CD4-positive, alpha-beta memory T cell (primary cell): ENCODE measurements at regions not wholly inside any gene's neighbourhood (a gene's known extent, or its start where the extent isn't known, plus 50 kb on each side); places are given as distances from the start of the nearest gene placed in this dataset.
"Not testable (repeated sequence)": the region's sequence is repeated elsewhere in the genome, so short reads cannot be mapped to it uniquely, and the experiment has no call there.

Source experiments
- CTCF ChIA-PET: fragments of 350-600 bp; sonication (Branson Sonifier 250); formaldehyde crosslinking; loops from one replicate; lab custom pipeline; 2021; ENCODE audit warnings: inconsistent platforms; ENCODE audit not compliant: partially characterized antibody; lab: Charles Lee
- POLR2A ChIA-PET: fragments of 350-600 bp; sonication (Branson Sonifier 250); formaldehyde crosslinking; loops from one replicate; lab custom pipeline; 2021; ENCODE audit not compliant: partially characterized antibody; lab: Charles Lee
- DNase-seq, 5 donors: peaks; one replicate each; pipeline versions ENCODE4 v3.0.0 to v3.0.0-alpha.2; 2020 to 2022; ENCODE audit warnings: mixed read lengths in 1 of 5
- H3K27ac ChIP-seq: one replicate; pipeline ENCODE4 v1.7.0; 2013; ENCODE audit warnings: low read depth, low read length
- H3K27me3 ChIP-seq: 2 replicates; pipeline ENCODE4 v1.7.0; 2013; ENCODE audit warnings: mild to moderate bottlenecking, low read length, moderate library complexity; ENCODE audit not compliant: insufficient read depth
- H3K36me3 ChIP-seq: 2 replicates; pipeline ENCODE4 v1.7.0; 2013; ENCODE audit warnings: mild to moderate bottlenecking, low read length, moderate library complexity; ENCODE audit not compliant: insufficient read depth
- H3K4me1 ChIP-seq: 2 replicates; pipeline ENCODE4 v1.7.0; 2013; ENCODE audit warnings: mild to moderate bottlenecking, low read length, moderate library complexity; ENCODE audit not compliant: insufficient read depth
- H3K4me3 ChIP-seq, 2 donors: one replicate each; pipeline ENCODE4 v1.7.0; 2013; ENCODE audit warnings: low read length in 2 of 2, mild to moderate bottlenecking in 1 of 2
- H3K9me3 ChIP-seq, 2 donors: one replicate each; pipeline ENCODE4 v1.7.0; 2013; ENCODE audit warnings: low read length in 2 of 2, control low read depth in 1 of 2; ENCODE audit not compliant: control insufficient read depth in 1 of 2
- H3K27ac Mint-ChIP-seq, 7 donors: one replicate each; pipeline ENCODE4 v1.8.0; 2020 to 2021; ENCODE audit warnings: mixed read lengths in 7 of 7, mild to moderate bottlenecking in 6 of 7, inconsistent platforms in 3 of 7, moderate library complexity in 3 of 7
- H3K27me3 Mint-ChIP-seq, 2 donors: one replicate each; pipeline ENCODE4 v1.8.0; 2020 to 2021; ENCODE audit warnings: mixed read lengths in 2 of 2
- H3K36me3 Mint-ChIP-seq, 2 donors: one replicate each; pipeline ENCODE4 v1.8.0; 2020 to 2021; ENCODE audit warnings: mixed read lengths in 2 of 2, inconsistent platforms in 1 of 2, mild to moderate bottlenecking in 1 of 2
- H3K4me1 Mint-ChIP-seq, 4 donors: one replicate each; pipeline ENCODE4 v1.8.0; 2020 to 2021; ENCODE audit warnings: mixed read lengths in 4 of 4, mild to moderate bottlenecking in 1 of 4
- H3K4me3 Mint-ChIP-seq, 8 donors: one replicate each; pipeline ENCODE4 v1.8.0; 2020 to 2021; ENCODE audit warnings: mixed read lengths in 8 of 8, mild to moderate bottlenecking in 7 of 8, moderate library complexity in 6 of 8, inconsistent platforms in 3 of 8
- H3K9me3 Mint-ChIP-seq, 8 donors: one replicate each; pipeline ENCODE4 v1.8.0; 2020 to 2021; ENCODE audit warnings: mixed read lengths in 8 of 8, mild to moderate bottlenecking in 5 of 8, inconsistent platforms in 3 of 8, moderate library complexity in 1 of 8
- intact Hi-C: fragments of 100-400 bp; cut with micrococcal nuclease; formaldehyde crosslinking; loops from one replicate; pipeline ENCODE4 v1.15.1; 2023

DNA sequence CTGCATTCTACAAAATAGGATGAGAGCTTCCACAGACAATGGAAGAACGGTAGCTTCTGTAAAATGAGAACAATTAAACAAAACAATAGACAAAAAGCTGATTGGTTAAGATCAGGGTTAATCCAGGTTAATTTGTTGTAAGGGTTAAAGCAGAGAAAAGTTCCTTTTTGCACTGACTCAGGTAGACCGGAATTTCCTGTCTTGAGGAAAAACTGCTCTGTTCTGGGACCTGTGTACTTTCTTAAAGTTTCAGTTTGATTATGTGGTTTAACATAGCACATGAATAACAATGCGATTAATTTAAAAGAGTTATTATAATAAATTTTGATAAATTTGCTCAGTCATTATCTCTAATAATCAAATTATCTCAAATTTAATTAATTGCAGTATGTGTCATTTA, 86.5 kb upstream of the ZNF658 start:
- H3K4me1 ChIP-seq, H3K4me1 Mint-ChIP-seq, H3K27me3 Mint-ChIP-seq, H3K4me3 Mint-ChIP-seq, H3K27ac Mint-ChIP-seq, H3K9me3 ChIP-seq, intact Hi-C loops, H3K27ac ChIP-seq, CTCF ChIA-PET, POLR2A ChIA-PET, H3K4me3 ChIP-seq, DNase-seq, H3K27me3 ChIP-seq, H3K36me3 Mint-ChIP-seq, H3K9me3 Mint-ChIP-seq, H3K36me3 ChIP-seq: not testable (repeated sequence)

GRCh38 chr9:66819510-66819909, 81.0 kb upstream of the ZNF658 start:
- H3K9me3 ChIP-seq, H3K36me3 ChIP-seq, H3K4me3 Mint-ChIP-seq, H3K4me1 Mint-ChIP-seq, intact Hi-C loops, H3K27ac Mint-ChIP-seq, H3K4me1 ChIP-seq, DNase-seq, H3K4me3 ChIP-seq, H3K27me3 Mint-ChIP-seq, H3K27ac ChIP-seq, POLR2A ChIA-PET, H3K9me3 Mint-ChIP-seq, CTCF ChIA-PET, H3K27me3 ChIP-seq, H3K36me3 Mint-ChIP-seq: not testable (repeated sequence)

GRCh38 chr9:66820014-66820660, 80.4 kb upstream of the ZNF658 start:
- intact Hi-C loops, H3K27me3 ChIP-seq, H3K4me1 ChIP-seq, H3K36me3 Mint-ChIP-seq, H3K27ac Mint-ChIP-seq, H3K27me3 Mint-ChIP-seq, H3K9me3 ChIP-seq, H3K27ac ChIP-seq, DNase-seq, H3K36me3 ChIP-seq, CTCF ChIA-PET, H3K4me1 Mint-ChIP-seq, H3K4me3 Mint-ChIP-seq, POLR2A ChIA-PET, H3K4me3 ChIP-seq, H3K9me3 Mint-ChIP-seq: not testable (repeated sequence)

GRCh38 chr9:66824169-66824568, 76.4 kb upstream of the ZNF658 start:
- H3K4me1 ChIP-seq, H3K27me3 ChIP-seq, H3K9me3 ChIP-seq, H3K27ac ChIP-seq, POLR2A ChIA-PET, H3K36me3 Mint-ChIP-seq, H3K4me3 Mint-ChIP-seq, H3K4me1 Mint-ChIP-seq, H3K27me3 Mint-ChIP-seq, H3K36me3 ChIP-seq, intact Hi-C loops, DNase-seq, CTCF ChIA-PET, H3K9me3 Mint-ChIP-seq, H3K4me3 ChIP-seq, H3K27ac Mint-ChIP-seq: not testable (repeated sequence)

DNA sequence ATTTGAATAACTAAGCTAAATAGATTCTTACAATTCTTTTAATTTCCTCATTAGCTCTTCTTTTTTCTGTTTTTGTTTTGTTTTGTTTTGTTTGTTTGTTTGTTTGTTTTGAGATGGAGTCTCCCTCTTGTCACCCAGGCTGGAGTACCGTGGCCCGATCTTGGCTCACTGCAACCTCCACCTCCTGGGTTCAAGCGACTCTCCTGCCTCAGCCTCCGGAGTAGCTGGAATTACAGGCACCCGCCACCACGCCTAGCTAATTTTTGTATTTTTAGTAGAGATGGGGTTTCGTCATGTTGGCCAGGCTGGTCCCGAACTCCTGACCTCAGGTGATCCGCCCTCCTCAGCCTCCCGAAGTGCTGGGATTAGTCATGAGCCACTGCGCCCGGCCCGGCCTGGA, 70.7 kb upstream of the ZNF658 start:
- DNase-seq, H3K36me3 Mint-ChIP-seq, H3K4me1 ChIP-seq, H3K4me3 ChIP-seq, H3K9me3 ChIP-seq, H3K4me1 Mint-ChIP-seq, H3K27me3 ChIP-seq, H3K27ac ChIP-seq, H3K36me3 ChIP-seq, H3K9me3 Mint-ChIP-seq, H3K27me3 Mint-ChIP-seq, POLR2A ChIA-PET, H3K4me3 Mint-ChIP-seq, intact Hi-C loops, CTCF ChIA-PET: not testable (repeated sequence)
- peak overlapping the region in 1 of 7 donors; percentile 13 for H3K27ac Mint-ChIP-seq

- H3K27ac Mint-ChIP-seq, H3K36me3 ChIP-seq, H3K27me3 ChIP-seq, H3K9me3 Mint-ChIP-seq, DNase-seq, intact Hi-C loops, H3K4me1 Mint-ChIP-seq, H3K27me3 Mint-ChIP-seq, H3K4me3 ChIP-seq, H3K27ac ChIP-seq, H3K36me3 Mint-ChIP-seq, POLR2A ChIA-PET, H3K9me3 ChIP-seq, CTCF ChIA-PET, H3K4me1 ChIP-seq, H3K4me3 Mint-ChIP-seq: not testable (repeated sequence)
These were observed 69.6 kb upstream of the ZNF658 start for GRCh38 chr9:66830777-66831497.

- intact Hi-C loops, H3K27ac ChIP-seq, H3K36me3 Mint-ChIP-seq, H3K9me3 ChIP-seq, POLR2A ChIA-PET, DNase-seq, H3K36me3 ChIP-seq, H3K4me3 Mint-ChIP-seq, H3K27me3 Mint-ChIP-seq, H3K9me3 Mint-ChIP-seq, H3K27me3 ChIP-seq, CTCF ChIA-PET, H3K27ac Mint-ChIP-seq, H3K4me1 Mint-ChIP-seq, H3K4me1 ChIP-seq, H3K4me3 ChIP-seq: not testable (repeated sequence)
These were observed 68.3 kb upstream of the ZNF658 start for GRCh38 chr9:66832222-66832621.
